Lung (tissue), 11 donors: ENCODE measurements at regions not wholly inside any gene's neighbourhood (a gene's known extent, or its start where the extent isn't known, plus 50 kb on each side); places are given as distances from the start of the nearest gene placed in this dataset.
A peak's percentile ranks its signal among the peaks of the same experiment; 100 is the strongest.
"Not testable (repeated sequence)": the region's sequence is repeated elsewhere in the genome, so short reads cannot be mapped to it uniquely, and the experiment has no call there.

Source experiments
- ATAC-seq: fragments of 200-7000 bp; cut with Tn5 transposase; one replicate; pipeline ENCODE4 v1.9.1; 2020; ENCODE audit warnings: moderate number of reproducible peaks; ENCODE audit not compliant: insufficient read depth, low FRiP score
- DNase-seq, 3 donors: peaks; one replicate each; pipeline ENCODE4 v3.0.0-alpha.2; 2013 to 2017
- H3K27ac ChIP-seq, 2 donors: one replicate each; pipeline ENCODE4 v1.5.1; 2013; ENCODE audit warnings: mild to moderate bottlenecking in 2 of 2, moderate library complexity in 2 of 2, control low read depth in 1 of 2, inconsistent platforms in 1 of 2, low read depth in 1 of 2, low read length in 1 of 2
- H3K27me3 ChIP-seq, 3 donors: one replicate each; pipeline ENCODE4 v1.5.1; 2013; ENCODE audit warnings: low read length in 2 of 3; ENCODE audit not compliant: control insufficient read depth in 3 of 3, insufficient read depth in 3 of 3
- H3K36me3 ChIP-seq, 4 donors: one replicate each; pipeline ENCODE4 v1.5.1; 2013; ENCODE audit warnings: low read length in 4 of 4, mild to moderate bottlenecking in 1 of 4, moderate library complexity in 1 of 4; ENCODE audit not compliant: control insufficient read depth in 4 of 4, insufficient read depth in 4 of 4
- H3K4me1 ChIP-seq, 5 donors: one replicate each; pipeline ENCODE4 v1.5.1; 2013; ENCODE audit warnings: low read length in 5 of 5, mild to moderate bottlenecking in 2 of 5, moderate library complexity in 1 of 5; ENCODE audit not compliant: control insufficient read depth in 5 of 5, insufficient read depth in 5 of 5
- H3K4me3 ChIP-seq: one replicate; pipeline ENCODE4 v1.5.1; 2013; ENCODE audit warnings: mild to moderate bottlenecking, control low read depth, moderate library complexity
- H3K9ac ChIP-seq, 2 donors: one replicate each; pipeline ENCODE4 v1.5.1; 2013; ENCODE audit warnings: low read length in 2 of 2, control low read depth in 1 of 2; ENCODE audit not compliant: insufficient read depth in 1 of 2
- H3K9me3 ChIP-seq, 4 donors: one replicate each; pipeline ENCODE4 v1.5.1; 2013; ENCODE audit warnings: low read length in 3 of 4, mild to moderate bottlenecking in 1 of 4, moderate library complexity in 1 of 4; ENCODE audit not compliant: control insufficient read depth in 4 of 4, insufficient read depth in 3 of 4
- CTCF ChIP-seq: IDR thresholded peaks from 2 replicates; pipeline ENCODE4 v1.5.1; 2012; ENCODE audit warnings: mild to moderate bottlenecking; ENCODE audit errors: control extremely low read depth, extremely low read depth
- WGBS, 2 donors: extraction: QIAGEN DNeasy Blood & Tissue Kit; methylation state at CpG; one replicate each; pipeline ENCODE4 v1.1.7; 2013; 5-methylcytosine and 5-hydroxymethylcytosine counted together
- donor health status: control.
- donor health status: control.
- donor health status: Bipolar disorder and iron deficiency.
- donor health status: healthy.
- donor health status: DM: yes; HTN: yes; CAD: no.

GRCh38 chr6:5832668-5833067, 174.1 kb downstream of the NRN1 start:
- ATAC-seq (no peak), DNase-seq (no peak)
- H3K4me3 ChIP-seq: no peak overlapping the region
- no peak for TF ChIP-seq CTCF
- H3K27me3 ChIP-seq: no peaks in the 10 kb centered on the region
- WGBS, 2 donors: 75 to 78% methylated on average over 3 of the region's 3 CpGs
- H3K4me1 ChIP-seq: peaks cover 0 to 12% (median 0%) of the 10 kb centered on the region in 5 donors
- H3K27ac ChIP-seq: no peak overlapping the region
- no peak overlapping the region for H3K9ac ChIP-seq
- no peaks in the 10 kb centered on the region for H3K36me3 ChIP-seq
- no peaks in the 10 kb centered on the region for H3K9me3 ChIP-seq

GRCh38 chr6:5831219-5831862, 175.4 kb downstream of the NRN1 start:
- WGBS, 2 donors: 15 to 30% methylated on average over 8 of the region's 8 CpGs
- peaks cover 0 to 12% (median 0%) of the 10 kb centered on the region in 5 donors for H3K4me1 ChIP-seq
- not testable (repeated sequence) for H3K27me3 ChIP-seq, H3K36me3 ChIP-seq, H3K4me3 ChIP-seq, H3K9ac ChIP-seq, ATAC-seq, H3K9me3 ChIP-seq
- peak in 2 of 3 donors; percentile 14 to 16 for DNase-seq
- peak overlapping the region in 1 of 2 donors; percentile 33 for H3K27ac ChIP-seq

- Histone ChIP-seq H3K27me3 (no peaks in the 10 kb centered on the region), H3K4me1 (peaks cover 0 to 9% (median 0%) of the 10 kb centered on the region in 5 donors), H3K36me3 (no peaks in the 10 kb centered on the region), H3K4me3 (no peak overlapping the region), H3K9me3 (no peaks in the 10 kb centered on the region), H3K9ac (no peak overlapping the region), H3K27ac (no peak overlapping the region)
- 54 to 66% methylated on average over 11 of the region's 11 CpGs for WGBS, 2 donors
- TF ChIP-seq CTCF: no peak
- ATAC-seq (no peak), DNase-seq (no peak)
Measured at GRCh38 chr6:5828296-5828695, 178.4 kb downstream of the NRN1 start.

- H3K36me3 ChIP-seq: no peaks in the 10 kb centered on the region
- H3K4me1 ChIP-seq: peaks cover 0 to 8% (median 0%) of the 10 kb centered on the region in 5 donors
- no peak overlapping the region for H3K9ac ChIP-seq
- H3K27me3 ChIP-seq: no peaks in the 10 kb centered on the region
- DNase-seq (peak in 2 of 3 donors; percentile 3 to 19), ATAC-seq (no peak)
- no peaks in the 10 kb centered on the region for H3K9me3 ChIP-seq
- no peak overlapping the region for H3K27ac ChIP-seq
- H3K4me3 ChIP-seq: no peak overlapping the region
- WGBS, 2 donors: 46 to 70% methylated on average over 14 of the region's 14 CpGs
- TF ChIP-seq CTCF: no peak
Measured at GRCh38 chr6:5827056-5827904, 179.4 kb downstream of the NRN1 start.

- H3K27ac ChIP-seq, H3K4me1 ChIP-seq, H3K9ac ChIP-seq, H3K27me3 ChIP-seq, H3K36me3 ChIP-seq, H3K9me3 ChIP-seq, DNase-seq, H3K4me3 ChIP-seq, ATAC-seq: not testable (repeated sequence)
- 83 to 88% methylated on average over 8 of the region's 8 CpGs for WGBS, 2 donors
Measured at GRCh38 chr6:5824382-5824983, 182.2 kb downstream of the NRN1 start.
